ENCODE measurements at regions not wholly inside any gene's neighbourhood (a gene's known extent, or its start where the extent isn't known, plus 50 kb on each side); places are given as distances from the start of the nearest gene placed in this dataset.

DNA sequence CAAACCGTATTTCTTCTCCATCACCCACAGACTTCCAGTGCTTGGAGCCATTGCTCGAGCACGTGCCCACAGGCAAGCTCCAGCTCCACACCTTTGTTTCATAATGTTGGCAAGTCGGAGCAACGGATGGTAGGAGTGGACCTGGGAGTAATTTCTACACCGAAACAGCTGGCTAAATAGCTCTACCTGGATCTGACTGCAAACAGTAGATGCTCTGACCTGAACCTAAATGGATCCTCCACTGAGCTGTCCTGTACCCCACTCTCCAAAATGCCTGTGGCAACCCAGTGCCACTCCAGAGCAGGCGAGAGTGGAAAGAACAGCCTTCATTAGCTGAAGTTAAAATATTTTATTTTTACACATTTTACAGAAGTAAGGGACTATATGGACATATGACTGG is 108.7 kb downstream of the BMP4 start:
- no peaks in the 10 kb centered on the region for H3K79me2 ChIP-seq (ENCODE audit: insufficient read depth)
- POLR2A ChIA-PET = no interaction called here
- H3K9ac ChIP-seq = no peak overlapping the region
- DNase-seq = no peak
- WGBS (ENCODE audit: low lambda C conversion rate) = 15% methylated on average over 7 of the region's 7 CpGs
- H4K20me1 ChIP-seq (ENCODE audit: insufficient read depth) = no peaks in the 10 kb centered on the region
- no peak overlapping the region for H3K27ac ChIP-seq (ENCODE audit: low read depth in 2 of 2, low read length in 1 of 2)
- no peak overlapping the region for H3K4me3 ChIP-seq (ENCODE audit: low read depth in 2 of 2, low read length in 1 of 2)
- H3K27me3 ChIP-seq (ENCODE audit: insufficient read depth) = no peaks in the 10 kb centered on the region; the same call in 1 of the 2 replicates
- H3K9me3 ChIP-seq = no peaks in the 10 kb centered on the region
- H3F3A ChIP-seq (replicated peaks; ENCODE audit: insufficient read depth) = no peaks in the 10 kb centered on the region
- CTCF ChIA-PET = interaction anchor here (0.8 kb wide), 1 partner anchor 26 kb away, joined by 3 read pairs; no protein-coding TSS in a partner anchor
- no peak overlapping the region for H3K4me2 ChIP-seq
- no peaks in the 10 kb centered on the region for H3K36me3 ChIP-seq (replicated peaks in 1 of 2; ENCODE audit: control insufficient read depth in 1 of 2, insufficient read depth in 2 of 2, low read length in 1 of 2)
- H3K4me1 ChIP-seq (ENCODE audit: control insufficient read depth in 1 of 2, insufficient read depth in 2 of 2, low read depth in 1 of 2, low read length in 1 of 2) = no peaks in the 10 kb centered on the region
- no peaks in the 10 kb centered on the region for H3K9me2 ChIP-seq
- no peak for TF ChIP-seq REST (IDR thresholded peaks at IDR 0.05; ENCODE audit: low read depth, low read length)
- TF ChIP-seq YY1 (IDR thresholded peaks at IDR 0.05; ENCODE audit: low read depth) = no peak
- TF ChIP-seq GABPA (IDR thresholded peaks at IDR 0.05; ENCODE audit: low read depth) = no peak
- TF ChIP-seq, protein P1, sequence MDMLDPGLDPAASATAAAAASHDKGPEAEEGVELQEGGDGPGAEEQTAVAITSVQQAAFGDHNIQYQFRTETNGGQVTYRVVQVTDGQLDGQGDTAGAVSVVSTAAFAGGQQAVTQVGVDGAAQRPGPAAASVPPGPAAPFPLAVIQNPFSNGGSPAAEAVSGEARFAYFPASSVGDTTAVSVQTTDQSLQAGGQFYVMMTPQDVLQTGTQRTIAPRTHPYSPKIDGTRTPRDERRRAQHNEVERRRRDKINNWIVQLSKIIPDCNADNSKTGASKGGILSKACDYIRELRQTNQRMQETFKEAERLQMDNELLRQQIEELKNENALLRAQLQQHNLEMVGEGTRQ (IDR thresholded peaks at IDR 0.05; ENCODE audit: borderline replicate concordance, low read depth, low read length) = no peak
- TF ChIP-seq FOXM1 (IDR thresholded peaks at IDR 0.05; ENCODE audit: low read depth) = no peak
- H2AFZ ChIP-seq (ENCODE audit: low read depth) = no peak overlapping the region

GRCh38 chr14:53847057-53847456 is 109.6 kb downstream of the BMP4 start:
- H4K20me1 ChIP-seq (ENCODE audit: insufficient read depth) = no peaks in the 10 kb centered on the region
- no peaks in the 10 kb centered on the region for H3K9me2 ChIP-seq
- H3K27ac ChIP-seq (ENCODE audit: low read depth in 2 of 2, low read length in 1 of 2) = no peak overlapping the region
- H2AFZ ChIP-seq (ENCODE audit: low read depth) = no peak overlapping the region
- POLR2A ChIA-PET = no interaction called here
- H3K9ac ChIP-seq = no peak overlapping the region
- no peak overlapping the region for H3K4me3 ChIP-seq (ENCODE audit: low read depth in 2 of 2, low read length in 1 of 2)
- H3K4me1 ChIP-seq (ENCODE audit: control insufficient read depth in 1 of 2, insufficient read depth in 2 of 2, low read depth in 1 of 2, low read length in 1 of 2) = no peaks in the 10 kb centered on the region
- 9% methylated on average over 1 of the region's 1 CpG for WGBS (ENCODE audit: low lambda C conversion rate)
- no peaks in the 10 kb centered on the region for H3K36me3 ChIP-seq (replicated peaks in 1 of 2; ENCODE audit: control insufficient read depth in 1 of 2, insufficient read depth in 2 of 2, low read length in 1 of 2)
- no peak overlapping the region for H3K4me2 ChIP-seq
- H3K9me3 ChIP-seq = no peaks in the 10 kb centered on the region
- DNase-seq = no peak
- no peaks in the 10 kb centered on the region for H3F3A ChIP-seq (replicated peaks; ENCODE audit: insufficient read depth)
- no peaks in the 10 kb centered on the region; the same call in 1 of the 2 replicates for H3K27me3 ChIP-seq (ENCODE audit: insufficient read depth)
- CTCF ChIA-PET = no interaction called here
- no peaks in the 10 kb centered on the region for H3K79me2 ChIP-seq (ENCODE audit: insufficient read depth)
- TF ChIP-seq GATA2 (CRISPR knock-in tag; IDR thresholded peaks at IDR 0.05) (no peak), EP300 (IDR thresholded peaks at IDR 0.05; ENCODE audit: borderline replicate concordance in 1 of 2, low read depth in 1 of 2, low read length in 1 of 2) (no peak), EZH2phosphoT487 (IDR thresholded peaks at IDR 0.05; ENCODE audit: borderline replicate concordance, low read depth) (no peak), REST (IDR thresholded peaks at IDR 0.05; ENCODE audit: low read depth, low read length) (no peak), RFX5 (IDR thresholded peaks at IDR 0.05; ENCODE audit: low read length) (no peak), NFIC (IDR thresholded peaks at IDR 0.05; ENCODE audit: borderline replicate concordance) (no peak), YY1 (IDR thresholded peaks at IDR 0.05; ENCODE audit: low read depth) (no peak), CHD2 (IDR thresholded peaks at IDR 0.05; ENCODE audit: low read length, partially characterized antibody) (no peak), TCF12 (IDR thresholded peaks at IDR 0.05) (no peak), ELF1 (IDR thresholded peaks at IDR 0.05) (no peak), FOSL2 (IDR thresholded peaks at IDR 0.05; ENCODE audit: borderline replicate concordance, low read depth) (no peak), GABPA (IDR thresholded peaks at IDR 0.05; ENCODE audit: low read depth) (no peak), NRF1 (IDR thresholded peaks at IDR 0.05; ENCODE audit: low read depth, low read length) (no peak), SIN3A (IDR thresholded peaks at IDR 0.05; ENCODE audit: borderline replicate concordance, low read depth, low read length) (no peak), RCOR1 (IDR thresholded peaks at IDR 0.05; ENCODE audit: low read length) (no peak), POLR2AphosphoS5 (IDR thresholded peaks at IDR 0.05; ENCODE audit: low read depth, low read length) (no peak)
- TF ChIP-seq, protein P1 (IDR thresholded peaks at IDR 0.05; ENCODE audit: borderline replicate concordance, low read depth, low read length) = no peak
